A673 (cell line): ENCODE measurements at regions not wholly inside any gene's neighbourhood (a gene's known extent, or its start where the extent isn't known, plus 50 kb on each side); places are given as distances from the start of the nearest gene placed in this dataset.
A peak's percentile ranks its signal among the peaks of the same experiment; 100 is the strongest.

Source experiments
- BruUV-seq: library from RNA; stranded (reverse); fragments of 400-500 nt; replicated peaks from 2 replicates; lab custom pipeline; 2021; lab: Mats Ljungman, UMichigan
- CTCF ChIA-PET: fragments of 300-600 bp; sonication (Branson Sonifier 250); formaldehyde crosslinking; loops from one replicate; lab custom pipeline; 2022; ENCODE audit warnings: antibody characterized with exemption; lab: Charles Lee
- POLR2A ChIA-PET: fragments of 300-600 bp; sonication (Branson Sonifier 250); formaldehyde crosslinking; loops from one replicate; lab custom pipeline; 2022; ENCODE audit warnings: antibody characterized with exemption; ENCODE audit not compliant: low non-redundant PET; lab: Charles Lee
- DNase-seq: peaks from one replicate; pipeline ENCODE4 v3.0.0-alpha.2; 2015; ENCODE audit warnings: low spot score
- H3K27ac ChIP-seq: fragments of 200-600 bp; sonication (generic); 2 replicates; pipeline ENCODE4 v1.5.1; 2016; ENCODE audit warnings: mixed run types, low read depth, mild to moderate bottlenecking, mixed read lengths, antibody characterized with exemption, low read length; ENCODE audit not compliant: poor library complexity, severe bottlenecking
- H3K27me3 ChIP-seq: fragments of 200-600 bp; sonication (generic); replicated peaks from 2 replicates; pipeline ENCODE4 v1.6.1; 2017; ENCODE audit warnings: mixed run types, low read depth, mild to moderate bottlenecking, mixed read lengths, antibody characterized with exemption, low read length; ENCODE audit not compliant: insufficient read depth, poor library complexity
- H3K36me3 ChIP-seq: fragments of 200-600 bp; sonication (generic); 2 replicates; pipeline ENCODE4 v1.6.1; 2016; ENCODE audit warnings: mixed run types, mild to moderate bottlenecking, mixed read lengths, antibody characterized with exemption, low read length; ENCODE audit not compliant: insufficient read depth, poor library complexity, severe bottlenecking
- H3K4me1 ChIP-seq: fragments of 200-600 bp; sonication (generic); 2 replicates; pipeline ENCODE4 v1.6.1; 2017; ENCODE audit warnings: mixed run types, mild to moderate bottlenecking, mixed read lengths, antibody characterized with exemption, low read length; ENCODE audit not compliant: insufficient read depth, poor library complexity, severe bottlenecking
- H3K4me3 ChIP-seq: fragments of 200-600 bp; sonication (generic); 2 replicates; pipeline ENCODE4 v1.5.1; 2016; ENCODE audit warnings: low read depth, mixed run types, mild to moderate bottlenecking, mixed read lengths, low read length; ENCODE audit not compliant: poor library complexity, severe bottlenecking
- H3K9me3 ChIP-seq: fragments of 200-600 bp; sonication (generic); 2 replicates; pipeline ENCODE4 v1.6.1; 2016; ENCODE audit warnings: mixed run types, low read depth, mild to moderate bottlenecking, mixed read lengths, antibody characterized with exemption, low read length; ENCODE audit not compliant: poor library complexity, severe bottlenecking
- CTCF ChIP-seq: fragments of 300-800, 200-600 bp; sonication (generic); conservative IDR thresholded peaks from 2 replicates; pipeline ENCODE4 v1.5.1; 2017; ENCODE audit warnings: low read depth, mild to moderate bottlenecking, antibody characterized with exemption, low read length, moderate library complexity, mixed read lengths
- EZH2 ChIP-seq: fragments of 200-600 bp; sonication (generic); IDR thresholded peaks from 2 replicates; pipeline ENCODE4 v1.6.1; 2017; ENCODE audit warnings: borderline replicate concordance, low read depth, mild to moderate bottlenecking, mixed read lengths, antibody characterized with exemption, low read length; ENCODE audit not compliant: poor library complexity, severe bottlenecking
- intact Hi-C: fragments of 100-400 bp; cut with micrococcal nuclease; formaldehyde crosslinking; loops from one replicate; pipeline ENCODE4 v1.10.0; 2022; ENCODE audit not compliant: unreplicated experiment

- no peak for DNase-seq
- H3K4me3 ChIP-seq: no peak overlapping the region
- H3K9me3 ChIP-seq: no peaks in the 10 kb centered on the region
- no peak for TF ChIP-seq EZH2
- no peak for TF ChIP-seq CTCF
- intact Hi-C loops: no loop called here
- ChIA-PET CTCF (no interaction called here), POLR2A (no interaction called here)
- peaks cover 5% of the 10 kb centered on the region for H3K4me1 ChIP-seq
- H3K27me3 ChIP-seq: no peaks in the 10 kb centered on the region
- no peak overlapping the region for H3K27ac ChIP-seq
- no peaks in the 10 kb centered on the region for H3K36me3 ChIP-seq
- BruUV-seq: no TSS peak
These were observed 904.2 kb downstream of the EPHA3 start for GRCh38 chr3:90011596-90011995.

GRCh38 chr3:90011996-90012395 lies 904.6 kb downstream of the EPHA3 start:
- intact Hi-C loops: no loop called here
- H3K27ac ChIP-seq: no peak overlapping the region
- CTCF ChIA-PET: no interaction called here
- peaks cover 5% of the 10 kb centered on the region for H3K4me1 ChIP-seq
- H3K9me3 ChIP-seq: no peaks in the 10 kb centered on the region
- TF ChIP-seq EZH2 (no peak), CTCF (no peak)
- no peak overlapping the region for H3K4me3 ChIP-seq
- POLR2A ChIA-PET: no interaction called here
- no peak for DNase-seq
- H3K36me3 ChIP-seq: no peaks in the 10 kb centered on the region
- H3K27me3 ChIP-seq: no peaks in the 10 kb centered on the region
- no TSS peak for BruUV-seq

- no peak overlapping the region for H3K27ac ChIP-seq
- no peak overlapping the region for H3K4me3 ChIP-seq
- DNase-seq: peak; percentile 87
- no peaks in the 10 kb centered on the region for H3K36me3 ChIP-seq
- H3K27me3 ChIP-seq: no peaks in the 10 kb centered on the region
- no peaks in the 10 kb centered on the region for H3K9me3 ChIP-seq
- ChIA-PET POLR2A (no interaction called here), CTCF (no interaction called here)
- no TSS peak for BruUV-seq
- peaks cover 5% of the 10 kb centered on the region for H3K4me1 ChIP-seq
- TF ChIP-seq CTCF (no peak), EZH2 (no peak)
- intact Hi-C loops: no loop called here
These were observed 908.4 kb downstream of the EPHA3 start for GRCh38 chr3:90015688-90016356.
